ENCODE measurements at regions not wholly inside any gene's neighbourhood (a gene's known extent, or its start where the extent isn't known, plus 50 kb on each side); places are given as distances from the start of the nearest gene placed in this dataset.

DNA sequence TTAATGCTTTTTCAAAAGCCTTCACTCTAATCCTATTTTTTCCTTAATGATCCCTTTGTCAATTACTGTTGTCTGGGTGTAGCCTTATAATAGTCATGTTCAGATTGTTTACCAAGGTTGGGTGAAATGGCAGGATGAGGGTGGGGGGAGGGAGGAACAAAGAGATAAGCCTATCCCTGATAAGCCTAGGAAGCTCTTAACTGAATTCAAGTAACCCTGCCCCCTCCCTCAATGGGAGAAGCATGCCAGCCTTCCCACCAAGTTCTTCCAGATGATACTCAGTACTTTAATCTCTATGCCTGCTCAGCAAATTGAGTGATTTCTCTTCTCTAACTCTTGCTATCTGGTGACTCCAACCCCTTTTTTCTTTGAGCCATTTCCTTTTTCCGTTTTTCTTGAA is 180.3 kb upstream of the ETAA1 start:
- no peak for TF ChIP-seq CTCF (IDR thresholded peaks at IDR 0.05; ENCODE audit: borderline replicate concordance, insufficient read depth, low read depth, low read length)
- no peak overlapping the region for H3K4me3 ChIP-seq (ENCODE audit: low read depth, low read length)

- no peak overlapping the region for H3K4me3 ChIP-seq (ENCODE audit: low read depth, low read length)
- no peak for TF ChIP-seq CTCF (IDR thresholded peaks at IDR 0.05; ENCODE audit: borderline replicate concordance, insufficient read depth, low read depth, low read length)
Measured at GRCh38 chr2:67217398-67217797, 179.7 kb upstream of the ETAA1 start.

DNA sequence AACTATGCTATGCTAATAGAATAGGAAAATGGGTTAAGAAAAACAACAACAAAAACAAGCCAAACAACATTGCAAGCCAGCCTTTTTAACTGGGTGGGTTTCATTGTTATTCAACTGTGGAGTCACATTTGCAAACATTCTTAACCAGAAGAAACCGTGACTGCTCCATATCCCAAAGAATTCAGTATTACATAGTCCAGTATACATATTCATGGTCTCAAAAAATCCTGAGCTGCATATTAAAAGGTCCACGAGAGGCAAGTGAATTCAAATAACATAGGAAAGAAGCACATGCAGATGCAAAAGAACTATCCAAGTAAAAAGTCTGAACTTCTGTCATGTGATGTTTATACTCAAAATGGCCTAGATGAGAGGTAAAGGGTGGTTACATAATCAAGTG is 179.1 kb upstream of the ETAA1 start:
- TF ChIP-seq CTCF (IDR thresholded peaks at IDR 0.05; ENCODE audit: borderline replicate concordance, insufficient read depth, low read depth, low read length): no peak
- no peak overlapping the region for H3K4me3 ChIP-seq (ENCODE audit: low read depth, low read length)

DNA sequence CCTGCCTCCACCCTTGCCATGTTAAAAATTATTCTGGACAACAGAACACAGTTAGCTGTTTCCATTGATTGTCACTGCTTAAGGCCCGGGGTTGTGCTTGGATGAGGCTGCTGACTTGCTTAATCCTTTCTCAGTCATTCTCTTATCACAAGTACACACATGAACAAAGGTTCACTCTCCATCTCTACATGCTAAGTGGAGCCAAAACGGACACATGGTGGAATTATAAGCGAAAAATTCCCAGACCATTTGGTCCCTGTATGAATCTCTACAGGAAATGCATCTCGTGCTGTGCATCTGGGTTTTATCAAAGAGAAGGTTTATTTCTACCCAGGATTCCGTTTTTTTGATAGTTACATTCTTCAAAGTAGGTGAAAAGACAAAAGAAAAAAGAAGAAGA is 177.5 kb upstream of the ETAA1 start:
- TF ChIP-seq CTCF (IDR thresholded peaks at IDR 0.05; ENCODE audit: borderline replicate concordance, insufficient read depth, low read depth, low read length): no peak
- H3K4me3 ChIP-seq (ENCODE audit: low read depth, low read length): no peak overlapping the region

- H3K4me3 ChIP-seq (ENCODE audit: low read depth, low read length): no peak overlapping the region
- no peak for TF ChIP-seq CTCF (IDR thresholded peaks at IDR 0.05; ENCODE audit: borderline replicate concordance, insufficient read depth, low read depth, low read length)
Measured at GRCh38 chr2:67221266-67221665, 175.9 kb upstream of the ETAA1 start.

DNA sequence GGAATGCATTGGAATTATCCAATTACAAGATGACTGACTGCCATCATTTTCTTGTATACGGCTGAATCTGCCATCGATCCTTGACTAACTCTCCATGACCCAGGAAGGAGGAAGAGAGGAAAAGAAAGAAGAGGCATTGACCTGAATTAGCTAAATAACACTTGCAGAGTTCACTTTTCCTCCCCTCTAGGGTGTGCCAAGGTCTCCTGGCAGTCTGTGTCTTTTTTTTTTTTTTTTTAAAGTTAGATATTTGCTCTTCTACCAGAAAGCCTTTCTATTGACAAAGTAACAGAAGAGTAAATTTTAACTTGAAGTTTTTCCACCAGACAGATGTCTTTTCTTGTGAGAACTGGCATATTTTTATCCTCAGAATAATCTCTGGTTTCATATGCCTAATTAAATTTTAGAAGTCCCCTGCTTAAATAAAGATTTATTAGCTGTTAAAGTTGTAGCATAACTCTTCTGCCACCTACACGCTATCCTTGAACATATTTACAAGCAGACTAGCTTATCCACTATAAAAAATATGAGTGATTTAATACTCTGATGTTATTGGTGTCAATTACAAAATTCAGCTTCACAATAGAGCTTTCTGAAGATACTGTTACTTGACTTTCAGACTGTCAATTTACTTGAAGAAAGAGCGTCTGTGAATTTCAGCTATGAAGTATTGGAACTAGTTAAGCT is 171.7 kb upstream of the ETAA1 start:
- TF ChIP-seq CTCF (IDR thresholded peaks at IDR 0.05; ENCODE audit: borderline replicate concordance, insufficient read depth, low read depth, low read length): no peak
- no peak overlapping the region for H3K4me3 ChIP-seq (ENCODE audit: low read depth, low read length)

- no peak overlapping the region for H3K4me3 ChIP-seq (ENCODE audit: low read depth, low read length)
- no peak for TF ChIP-seq CTCF (IDR thresholded peaks at IDR 0.05; ENCODE audit: borderline replicate concordance, insufficient read depth, low read depth, low read length)
Measured at GRCh38 chr2:67229706-67230105, 167.4 kb upstream of the ETAA1 start.
